GM21390 (cell line): ENCODE measurements at regions not wholly inside any gene's neighbourhood (a gene's known extent, or its start where the extent isn't known, plus 50 kb on each side); places are given as distances from the start of the nearest gene placed in this dataset.

Experiments
- ATAC-seq: cut with Tn5 transposase; IDR thresholded peaks from one replicate; pipeline ENCODE4 v1.9.1; 2021; ENCODE audit not compliant: unreplicated experiment

- ATAC-seq, result no peak
These were observed 314.4 kb upstream of the IRX4 start for GRCh38 chr5:2196989-2197619.

DNA sequence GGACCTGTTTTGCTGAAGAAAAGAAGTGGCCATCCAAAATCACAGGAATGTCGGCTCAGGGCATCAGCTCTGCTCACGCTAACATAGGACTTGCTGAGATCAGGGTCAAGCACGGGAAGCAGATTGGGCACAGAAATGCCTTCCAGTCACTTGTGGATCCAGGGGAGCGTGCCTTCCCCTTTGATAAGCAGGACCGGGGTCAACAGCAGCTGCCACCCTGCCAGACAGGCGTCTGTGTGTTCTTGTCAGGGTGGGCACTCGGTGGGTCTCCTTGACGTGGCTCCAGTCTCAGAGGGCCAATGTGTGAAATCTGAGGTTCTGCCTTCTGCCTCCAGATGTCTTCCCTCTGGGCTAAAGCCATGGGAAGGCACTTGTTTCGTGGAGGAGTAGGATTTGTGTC lies 313.7 kb upstream of the IRX4 start:
- no peak for ATAC-seq

DNA sequence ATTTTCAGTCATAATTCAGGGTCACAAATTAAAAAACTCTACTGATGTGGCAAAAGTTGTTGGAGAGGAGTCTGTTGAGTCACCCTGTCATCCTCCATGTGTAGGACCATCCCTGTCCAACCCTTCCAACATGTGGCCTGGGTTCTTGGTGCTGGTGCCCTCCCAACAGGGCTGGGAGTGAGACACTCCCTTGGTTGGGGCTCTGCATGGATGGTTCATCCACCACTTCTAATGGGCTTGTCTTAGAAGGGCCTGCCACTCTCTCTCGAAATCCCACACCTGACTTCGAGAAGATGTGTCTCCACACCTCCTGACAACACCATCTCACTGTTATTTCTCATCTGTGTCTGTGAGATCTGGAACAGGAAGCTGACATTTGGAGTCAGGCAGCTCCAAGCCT lies 312.2 kb upstream of the IRX4 start:
- no peak for ATAC-seq

GRCh38 chr5:2194236-2194555 lies 311.5 kb upstream of the IRX4 start:
- no peak for ATAC-seq

- ATAC-seq, result no peak
These were observed 311.0 kb upstream of the IRX4 start for GRCh38 chr5:2193542-2194235.

DNA sequence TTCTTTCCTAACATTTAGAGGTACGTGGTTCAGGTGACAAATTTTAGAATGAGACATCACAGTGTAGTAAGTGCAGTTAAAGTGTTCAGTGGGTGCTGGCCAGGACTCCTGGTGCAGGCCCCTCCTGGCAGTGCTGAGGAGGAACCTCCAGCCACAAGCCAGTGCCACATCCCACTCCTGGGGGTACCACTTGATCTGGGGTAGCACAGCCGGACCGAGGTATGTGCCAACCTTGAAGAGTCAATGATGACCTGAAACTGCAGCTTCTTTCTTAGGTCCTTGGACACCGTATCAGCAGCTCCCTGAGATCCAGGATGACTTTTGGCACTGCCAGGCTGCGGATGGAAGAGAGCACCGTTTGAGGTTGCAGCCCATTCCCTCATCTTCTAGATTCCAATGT lies 310.4 kb upstream of the IRX4 start:
- no peak for ATAC-seq

DNA sequence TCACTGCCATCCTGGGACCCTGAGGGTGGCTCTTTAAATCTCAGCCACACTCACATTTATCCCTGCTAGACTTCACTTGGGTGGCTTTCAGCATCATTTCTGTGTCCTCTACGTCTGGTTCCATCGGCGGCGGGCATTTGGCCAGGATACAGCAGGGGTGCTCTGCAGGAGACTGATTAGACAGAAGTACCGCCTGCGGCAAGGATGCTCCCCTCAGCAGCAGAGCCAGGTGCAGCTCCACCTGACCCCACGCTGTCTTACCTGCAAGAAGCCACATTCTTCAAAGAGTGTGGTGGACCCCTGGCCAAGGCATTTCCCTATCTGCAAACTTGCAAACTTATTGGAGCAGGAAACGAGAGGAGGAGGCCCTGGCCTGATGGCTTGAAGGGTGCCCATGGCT lies 309.8 kb upstream of the IRX4 start:
- no peak for ATAC-seq

GRCh38 chr5:2191972-2192371 lies 309.2 kb upstream of the IRX4 start:
- ATAC-seq, result no peak

- ATAC-seq, result no peak
These were observed 307.8 kb upstream of the IRX4 start for GRCh38 chr5:2190549-2190948.

GRCh38 chr5:2188661-2189060 lies 305.9 kb upstream of the IRX4 start:
- ATAC-seq, result no peak

DNA sequence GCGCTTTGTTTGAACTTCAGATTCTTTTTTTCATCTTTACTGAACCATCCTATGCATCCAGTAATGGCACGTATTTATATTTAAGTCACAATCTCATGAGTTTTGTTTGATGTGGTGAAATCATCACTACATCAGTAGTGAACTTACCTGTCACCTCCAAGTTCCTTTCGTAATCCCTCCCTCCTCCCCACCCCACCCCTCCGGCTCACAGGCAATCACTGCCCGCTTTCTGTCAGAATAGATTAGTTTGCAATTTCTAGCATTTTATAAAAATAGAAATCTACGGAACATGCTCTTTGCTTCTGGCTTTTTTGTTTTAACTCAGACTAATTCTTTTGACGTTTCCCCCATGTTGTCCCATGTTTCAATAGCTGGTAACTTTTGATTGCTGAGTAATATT lies 305.4 kb upstream of the IRX4 start:
- ATAC-seq, result no peak

GRCh38 chr5:2187687-2188086 lies 305.0 kb upstream of the IRX4 start:
- no peak for ATAC-seq

DNA sequence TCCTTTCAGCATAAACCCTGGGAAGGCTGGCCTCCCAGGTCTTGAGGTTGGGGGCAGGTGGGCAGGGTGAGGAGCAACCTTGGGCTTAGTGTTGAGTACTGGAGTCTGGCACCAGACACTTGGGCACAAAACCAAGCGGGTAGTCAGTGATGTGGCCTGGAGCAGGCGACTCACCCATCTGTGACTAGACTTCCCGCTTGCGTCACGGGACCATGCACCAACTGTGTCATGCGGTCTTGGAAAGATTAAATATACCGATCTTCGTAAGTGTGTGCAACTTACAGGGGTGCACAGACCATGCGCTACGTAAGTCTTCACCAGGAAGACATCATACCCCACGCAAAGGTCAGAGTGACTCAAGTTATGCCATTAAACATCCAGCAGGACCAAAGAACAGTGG lies 304.4 kb upstream of the IRX4 start:
- no peak for ATAC-seq

DNA sequence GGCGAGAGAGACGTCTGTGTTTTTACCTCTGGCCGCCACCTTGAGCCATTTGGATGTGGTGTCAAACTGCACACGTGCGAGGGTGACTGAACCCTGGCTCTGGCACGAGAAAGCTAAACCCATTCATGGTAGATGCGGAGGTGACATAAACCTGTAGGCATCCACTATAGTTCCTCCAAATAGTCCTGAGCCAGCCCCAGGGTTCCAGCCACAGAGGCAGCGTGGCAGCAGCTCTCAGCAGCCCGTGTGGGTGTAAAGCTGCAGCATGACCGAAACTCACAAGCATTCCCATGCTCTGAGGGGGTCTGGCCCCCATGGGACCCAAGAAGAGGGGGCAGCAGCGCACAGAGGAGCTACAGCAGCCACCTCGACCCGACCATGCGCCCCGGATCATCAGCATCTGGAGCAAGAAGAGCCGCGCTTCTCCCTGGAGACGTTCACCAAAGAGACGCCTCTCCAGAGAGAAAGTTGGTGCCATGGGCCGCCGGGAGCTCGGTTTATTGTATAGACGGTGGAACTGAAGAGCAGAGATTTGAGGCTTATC lies 303.8 kb upstream of the IRX4 start:
- ATAC-seq, result no peak

DNA sequence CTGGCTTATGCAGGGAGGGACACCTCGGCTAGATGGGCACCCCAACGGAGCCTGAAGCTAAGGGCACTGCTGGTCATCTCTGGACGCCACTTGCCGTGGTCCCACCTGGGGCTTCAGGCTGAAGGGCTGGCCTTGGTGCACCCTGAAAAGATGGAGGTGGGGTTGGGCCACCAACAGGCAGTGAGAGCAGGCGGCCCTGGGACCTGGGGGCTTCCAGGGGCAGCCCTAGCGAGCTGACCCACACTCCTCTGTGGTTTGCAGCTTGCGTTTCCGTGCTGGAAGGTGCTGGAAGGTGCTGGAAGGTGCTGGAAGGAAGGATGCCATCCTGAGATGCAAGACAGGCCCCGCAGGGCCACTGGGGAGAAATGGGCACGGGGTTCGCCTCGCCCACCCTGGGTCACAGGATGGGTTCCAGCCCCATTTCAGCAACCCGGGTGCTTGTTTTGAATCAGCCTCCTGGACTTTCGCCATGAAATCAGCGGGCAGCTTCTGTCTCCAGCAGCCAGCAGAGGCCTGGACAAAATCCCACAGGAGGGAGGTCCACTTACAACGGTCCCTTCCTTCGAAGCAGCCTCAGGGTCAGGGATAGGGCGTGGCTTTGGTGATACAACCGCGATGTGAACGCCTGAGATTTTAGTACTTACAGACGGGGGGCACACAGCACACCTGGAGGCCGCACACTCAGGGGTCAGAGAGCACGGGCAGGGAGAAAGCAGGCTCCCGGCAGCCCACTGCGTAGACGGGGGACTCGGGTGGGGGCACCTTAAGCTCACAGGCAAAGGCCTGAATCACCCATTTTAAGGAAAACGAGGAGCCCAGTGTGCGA lies 303.1 kb upstream of the IRX4 start:
- ATAC-seq, result no peak

GRCh38 chr5:2184563-2185540 lies 302.1 kb upstream of the IRX4 start:
- no peak for ATAC-seq

GRCh38 chr5:2184026-2184366 lies 301.3 kb upstream of the IRX4 start:
- no peak for ATAC-seq

DNA sequence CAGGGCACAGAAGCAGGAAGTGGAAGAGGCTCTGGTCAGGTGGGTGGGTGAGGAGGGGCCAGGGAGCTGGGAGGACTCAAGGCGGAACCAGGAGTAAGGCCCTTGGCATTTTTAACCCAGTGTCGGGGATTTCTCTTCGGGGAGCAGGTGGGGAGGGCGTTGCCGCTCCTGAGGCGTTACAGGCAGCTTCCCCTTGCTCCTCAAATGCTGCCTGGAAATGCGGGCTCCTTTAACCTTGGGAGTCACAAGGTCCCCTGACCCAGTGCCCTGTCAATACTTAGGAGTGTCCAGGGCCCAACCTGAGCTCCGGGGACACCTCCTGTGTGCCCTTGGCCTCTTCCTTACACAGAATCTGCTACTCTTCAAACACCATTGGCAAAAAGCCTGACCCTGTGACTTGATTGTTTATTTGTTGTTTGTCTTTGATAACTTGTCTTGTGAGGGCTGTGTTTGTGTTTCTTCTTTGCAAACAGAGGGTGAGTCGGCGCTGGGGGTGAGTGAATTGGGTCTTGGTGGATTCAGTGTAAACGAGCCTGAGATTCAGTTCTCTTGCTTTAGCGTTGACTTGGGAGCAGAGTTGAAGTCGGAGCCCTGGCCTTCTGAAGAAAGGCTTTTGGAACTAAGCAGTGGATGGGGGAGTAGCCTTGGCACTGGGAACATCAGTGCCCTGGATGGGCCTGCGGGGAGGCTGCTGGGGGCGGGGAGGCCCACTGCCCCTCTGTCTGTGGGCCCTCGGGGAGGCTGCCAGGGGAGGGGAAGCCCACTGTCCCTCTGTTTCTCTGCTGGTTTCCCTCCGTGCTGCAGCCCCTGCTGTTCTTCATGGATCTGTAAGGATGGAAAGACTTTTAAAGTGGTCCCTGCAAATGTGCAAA lies 300.7 kb upstream of the IRX4 start:
- no peak for ATAC-seq

DNA sequence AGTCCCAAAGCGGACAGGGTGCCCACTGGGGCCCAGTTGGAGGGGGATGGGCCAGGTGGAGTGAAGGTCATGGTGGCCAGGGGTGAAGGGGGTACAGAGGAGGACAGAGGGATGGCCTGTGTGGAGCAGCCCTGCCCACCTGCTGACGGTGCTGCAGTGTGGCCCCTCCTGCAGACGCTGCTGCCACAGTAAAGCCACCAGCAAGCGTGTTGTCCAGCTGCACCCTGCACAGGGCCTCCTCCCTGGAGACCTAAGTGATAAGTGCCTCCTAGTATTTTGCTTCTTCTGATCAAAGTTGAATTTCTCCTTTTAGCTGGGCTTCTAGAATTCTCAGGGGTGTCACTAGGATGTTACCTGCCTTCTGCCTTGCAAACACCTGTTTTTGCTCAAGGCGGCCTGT lies 299.3 kb upstream of the IRX4 start:
- ATAC-seq, result no peak

- ATAC-seq, result no peak
These were observed 298.8 kb upstream of the IRX4 start for GRCh38 chr5:2181557-2181956.
